Liver (tissue), 3 donors: ENCODE measurements at regions not wholly inside any gene's neighbourhood (a gene's known extent, or its start where the extent isn't known, plus 50 kb on each side); places are given as distances from the start of the nearest gene placed in this dataset.

Source experiments
- FOXA1 ChIP-seq: IDR thresholded peaks from 2 replicates; pipeline ENCODE4 v1.6.1; 2016; ENCODE audit warnings: antibody characterized with exemption
- FOXA2 ChIP-seq: IDR thresholded peaks from 2 replicates; pipeline ENCODE4 v1.6.1; 2016; ENCODE audit warnings: antibody characterized with exemption
- MAX ChIP-seq: IDR thresholded peaks from 2 replicates; pipeline ENCODE4 v1.6.1; 2016; ENCODE audit warnings: antibody characterized with exemption
- RAD21 ChIP-seq, 2 donors: IDR thresholded peaks; 2 replicates each; pipeline ENCODE4 v1.6.1; 2016; ENCODE audit warnings: antibody characterized with exemption in 2 of 2, mild to moderate bottlenecking in 2 of 2
- SP1 ChIP-seq: IDR thresholded peaks from 2 replicates; pipeline ENCODE4 v1.6.1; 2018; ENCODE audit warnings: antibody characterized with exemption, mild to moderate bottlenecking
- TAF1 ChIP-seq: conservative IDR thresholded peaks from 2 replicates; pipeline ENCODE4 v1.6.1; 2016; ENCODE audit warnings: antibody characterized with exemption, mild to moderate bottlenecking
- TF ChIP-seq, protein P1 (sequence below): IDR thresholded peaks from 2 replicates; pipeline ENCODE4 v1.6.1; 2016; ENCODE audit warnings: antibody characterized with exemption, mild to moderate bottlenecking
- TF ChIP-seq, protein P2 (sequence below): fragments of 150-350 bp; IDR thresholded peaks from 2 replicates; pipeline ENCODE4 v1.5.1; 2017; ENCODE audit warnings: improper control_type of control experiment, low read depth, low read length; ENCODE audit not compliant: missing input control
- TF ChIP-seq, protein P3 (sequence below): IDR thresholded peaks from 2 replicates; pipeline ENCODE4 v1.6.1; 2016; ENCODE audit warnings: antibody characterized with exemption
- donor health status: healthy.
- donor health status: healthy.

DNA sequence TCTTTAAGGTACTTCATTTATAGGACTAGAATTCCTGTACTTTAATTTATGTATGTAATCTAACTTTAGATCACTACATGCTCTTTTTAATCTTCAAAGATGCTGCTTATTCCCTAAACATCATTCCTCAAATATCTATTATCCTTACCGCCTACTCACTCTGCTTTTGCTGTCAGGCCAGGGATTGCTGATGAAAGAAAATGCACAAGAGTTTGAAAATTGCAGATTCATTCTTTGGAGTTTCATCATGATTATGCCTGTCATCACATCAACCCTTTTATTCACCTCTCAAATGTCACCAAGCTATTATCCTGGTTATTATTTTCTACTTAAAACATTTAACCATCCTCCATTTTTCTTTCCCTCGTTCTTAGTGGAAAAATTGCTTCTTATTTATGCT, 802.7 kb downstream of the METTL15 start:
- TF ChIP-seq, protein P1, sequence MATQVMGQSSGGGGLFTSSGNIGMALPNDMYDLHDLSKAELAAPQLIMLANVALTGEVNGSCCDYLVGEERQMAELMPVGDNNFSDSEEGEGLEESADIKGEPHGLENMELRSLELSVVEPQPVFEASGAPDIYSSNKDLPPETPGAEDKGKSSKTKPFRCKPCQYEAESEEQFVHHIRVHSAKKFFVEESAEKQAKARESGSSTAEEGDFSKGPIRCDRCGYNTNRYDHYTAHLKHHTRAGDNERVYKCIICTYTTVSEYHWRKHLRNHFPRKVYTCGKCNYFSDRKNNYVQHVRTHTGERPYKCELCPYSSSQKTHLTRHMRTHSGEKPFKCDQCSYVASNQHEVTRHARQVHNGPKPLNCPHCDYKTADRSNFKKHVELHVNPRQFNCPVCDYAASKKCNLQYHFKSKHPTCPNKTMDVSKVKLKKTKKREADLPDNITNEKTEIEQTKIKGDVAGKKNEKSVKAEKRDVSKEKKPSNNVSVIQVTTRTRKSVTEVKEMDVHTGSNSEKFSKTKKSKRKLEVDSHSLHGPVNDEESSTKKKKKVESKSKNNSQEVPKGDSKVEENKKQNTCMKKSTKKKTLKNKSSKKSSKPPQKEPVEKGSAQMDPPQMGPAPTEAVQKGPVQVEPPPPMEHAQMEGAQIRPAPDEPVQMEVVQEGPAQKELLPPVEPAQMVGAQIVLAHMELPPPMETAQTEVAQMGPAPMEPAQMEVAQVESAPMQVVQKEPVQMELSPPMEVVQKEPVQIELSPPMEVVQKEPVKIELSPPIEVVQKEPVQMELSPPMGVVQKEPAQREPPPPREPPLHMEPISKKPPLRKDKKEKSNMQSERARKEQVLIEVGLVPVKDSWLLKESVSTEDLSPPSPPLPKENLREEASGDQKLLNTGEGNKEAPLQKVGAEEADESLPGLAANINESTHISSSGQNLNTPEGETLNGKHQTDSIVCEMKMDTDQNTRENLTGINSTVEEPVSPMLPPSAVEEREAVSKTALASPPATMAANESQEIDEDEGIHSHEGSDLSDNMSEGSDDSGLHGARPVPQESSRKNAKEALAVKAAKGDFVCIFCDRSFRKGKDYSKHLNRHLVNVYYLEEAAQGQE, result no peak
- TF ChIP-seq, protein P2, sequence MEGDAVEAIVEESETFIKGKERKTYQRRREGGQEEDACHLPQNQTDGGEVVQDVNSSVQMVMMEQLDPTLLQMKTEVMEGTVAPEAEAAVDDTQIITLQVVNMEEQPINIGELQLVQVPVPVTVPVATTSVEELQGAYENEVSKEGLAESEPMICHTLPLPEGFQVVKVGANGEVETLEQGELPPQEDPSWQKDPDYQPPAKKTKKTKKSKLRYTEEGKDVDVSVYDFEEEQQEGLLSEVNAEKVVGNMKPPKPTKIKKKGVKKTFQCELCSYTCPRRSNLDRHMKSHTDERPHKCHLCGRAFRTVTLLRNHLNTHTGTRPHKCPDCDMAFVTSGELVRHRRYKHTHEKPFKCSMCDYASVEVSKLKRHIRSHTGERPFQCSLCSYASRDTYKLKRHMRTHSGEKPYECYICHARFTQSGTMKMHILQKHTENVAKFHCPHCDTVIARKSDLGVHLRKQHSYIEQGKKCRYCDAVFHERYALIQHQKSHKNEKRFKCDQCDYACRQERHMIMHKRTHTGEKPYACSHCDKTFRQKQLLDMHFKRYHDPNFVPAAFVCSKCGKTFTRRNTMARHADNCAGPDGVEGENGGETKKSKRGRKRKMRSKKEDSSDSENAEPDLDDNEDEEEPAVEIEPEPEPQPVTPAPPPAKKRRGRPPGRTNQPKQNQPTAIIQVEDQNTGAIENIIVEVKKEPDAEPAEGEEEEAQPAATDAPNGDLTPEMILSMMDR, result no peak
- TF ChIP-seq RAD21 (IDR thresholded peaks at IDR 0.05) (no peak), MAX (no peak), TAF1 (no peak), SP1 (no peak), FOXA1 (no peak), FOXA2 (no peak)
- TF ChIP-seq, protein P3, sequence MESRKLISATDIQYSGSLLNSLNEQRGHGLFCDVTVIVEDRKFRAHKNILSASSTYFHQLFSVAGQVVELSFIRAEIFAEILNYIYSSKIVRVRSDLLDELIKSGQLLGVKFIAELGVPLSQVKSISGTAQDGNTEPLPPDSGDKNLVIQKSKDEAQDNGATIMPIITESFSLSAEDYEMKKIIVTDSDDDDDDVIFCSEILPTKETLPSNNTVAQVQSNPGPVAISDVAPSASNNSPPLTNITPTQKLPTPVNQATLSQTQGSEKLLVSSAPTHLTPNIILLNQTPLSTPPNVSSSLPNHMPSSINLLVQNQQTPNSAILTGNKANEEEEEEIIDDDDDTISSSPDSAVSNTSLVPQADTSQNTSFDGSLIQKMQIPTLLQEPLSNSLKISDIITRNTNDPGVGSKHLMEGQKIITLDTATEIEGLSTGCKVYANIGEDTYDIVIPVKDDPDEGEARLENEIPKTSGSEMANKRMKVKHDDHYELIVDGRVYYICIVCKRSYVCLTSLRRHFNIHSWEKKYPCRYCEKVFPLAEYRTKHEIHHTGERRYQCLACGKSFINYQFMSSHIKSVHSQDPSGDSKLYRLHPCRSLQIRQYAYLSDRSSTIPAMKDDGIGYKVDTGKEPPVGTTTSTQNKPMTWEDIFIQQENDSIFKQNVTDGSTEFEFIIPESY, result no peak
